Spinal cord (tissue), 9 donors: ENCODE measurements at regions not wholly inside any gene's neighbourhood (a gene's known extent, or its start where the extent isn't known, plus 50 kb on each side); places are given as distances from the start of the nearest gene placed in this dataset.

Experiments used
- DNase-seq, 6 donors: peaks; one replicate each; pipeline versions ENCODE4 v3.0.0 to v3.0.0-alpha.2; 2013 to 2015; ENCODE audit warnings: low spot score in 6 of 6, low read depth in 4 of 6
- H3K27ac ChIP-seq: one replicate; pipeline ENCODE4 v1.5.1; 2013; ENCODE audit warnings: low read depth, low read length, control low read depth
- H3K27me3 ChIP-seq: one replicate; pipeline ENCODE4 v1.6.1; 2013; ENCODE audit warnings: low read length; ENCODE audit not compliant: control insufficient read depth, insufficient read depth
- H3K36me3 ChIP-seq: one replicate; pipeline ENCODE4 v1.6.1; 2013; ENCODE audit warnings: low read length; ENCODE audit not compliant: control insufficient read depth, insufficient read depth
- H3K4me1 ChIP-seq: one replicate; pipeline ENCODE4 v1.6.1; 2013; ENCODE audit warnings: low read length; ENCODE audit not compliant: control insufficient read depth, insufficient read depth
- H3K4me3 ChIP-seq: one replicate; pipeline ENCODE4 v1.5.1; 2013; ENCODE audit warnings: low read depth, low read length, control low read depth
- H3K9me3 ChIP-seq: one replicate; pipeline ENCODE4 v1.6.1; 2013; ENCODE audit warnings: low read length; ENCODE audit not compliant: control insufficient read depth, insufficient read depth
- WGBS: methylation state at CpG from one replicate; pipeline ENCODE4 v1.1.5; 2013; ENCODE audit warnings: missing lambda C conversion rate; ENCODE audit not compliant: insufficient coverage; 5-methylcytosine and 5-hydroxymethylcytosine counted together
- donor health status: healthy.

DNA sequence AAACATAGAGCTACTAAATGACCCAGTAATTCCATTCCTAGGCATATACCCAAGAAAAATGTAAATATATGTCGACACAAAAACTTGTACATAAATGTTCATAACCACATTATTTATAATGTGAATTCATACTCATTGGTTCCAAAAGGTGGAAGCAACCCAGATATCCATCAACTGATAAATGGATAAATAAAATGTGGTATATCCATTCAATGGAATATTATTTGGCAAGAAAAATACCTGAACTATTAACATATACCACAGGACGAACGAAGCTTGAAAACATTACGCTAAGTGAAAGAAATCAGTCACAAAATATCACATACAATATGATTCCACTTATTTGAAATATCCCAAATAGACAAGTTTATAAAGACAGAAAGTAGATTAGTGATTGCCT is 99.0 kb upstream of the SOX5 start:
- H3K27me3 ChIP-seq = no peaks in the 10 kb centered on the region
- H3K4me1 ChIP-seq = no peaks in the 10 kb centered on the region
- H3K36me3 ChIP-seq = no peaks in the 10 kb centered on the region
- H3K4me3 ChIP-seq = no peak overlapping the region
- DNase-seq = no peak
- H3K27ac ChIP-seq = no peak overlapping the region
- peaks cover 5% of the 10 kb centered on the region for H3K9me3 ChIP-seq
- no CpG with 5 or more reads among the region's 4 CpGs for WGBS

DNA sequence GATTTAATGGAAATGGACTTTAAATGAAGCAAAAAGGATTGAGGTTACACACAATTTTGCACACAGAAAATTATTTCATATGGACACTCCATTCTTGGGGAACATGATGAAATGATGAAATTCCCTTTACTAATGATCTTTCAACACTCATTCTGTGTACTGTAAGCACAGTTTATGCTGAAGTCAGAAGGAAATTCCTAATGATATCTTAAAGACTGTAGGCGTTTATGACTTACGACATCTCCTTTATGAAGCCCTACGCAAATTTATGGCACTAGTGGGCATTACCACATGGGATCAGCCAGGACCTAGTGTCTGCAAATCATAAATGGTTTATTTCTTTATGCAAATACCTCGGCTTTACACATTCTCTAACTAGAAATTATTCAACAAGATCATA is 97.9 kb upstream of the SOX5 start:
- no peaks in the 10 kb centered on the region for H3K36me3 ChIP-seq
- no peaks in the 10 kb centered on the region for H3K27me3 ChIP-seq
- WGBS = no CpG with 5 or more reads among the region's 4 CpGs
- no peak overlapping the region for H3K27ac ChIP-seq
- H3K9me3 ChIP-seq = peaks cover 5% of the 10 kb centered on the region
- no peak overlapping the region for H3K4me3 ChIP-seq
- no peaks in the 10 kb centered on the region for H3K4me1 ChIP-seq
- no peak for DNase-seq

DNA sequence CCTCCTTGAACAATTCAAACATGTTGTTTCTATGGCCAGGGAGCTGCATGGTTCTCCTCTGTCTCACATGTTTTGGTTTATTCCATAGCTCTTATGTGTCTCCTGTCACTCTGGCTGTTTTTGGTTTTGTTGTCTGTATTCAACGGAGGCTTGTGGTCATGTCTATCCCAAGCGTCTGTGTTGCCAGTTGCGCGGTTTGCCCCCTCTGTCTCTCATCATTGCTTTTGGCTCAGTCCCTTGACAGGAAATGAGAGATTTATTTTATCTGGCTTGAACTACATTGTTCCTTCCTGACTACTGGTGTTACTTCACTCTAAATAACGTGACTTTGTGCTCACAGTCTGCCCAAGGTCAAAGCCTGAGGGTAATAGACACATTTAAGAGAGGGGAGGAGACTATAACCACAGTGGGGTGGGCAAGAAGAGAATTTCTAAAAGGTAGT is 96.4 kb upstream of the SOX5 start:
- no CpG with 5 or more reads among the region's 5 CpGs for WGBS

DNA sequence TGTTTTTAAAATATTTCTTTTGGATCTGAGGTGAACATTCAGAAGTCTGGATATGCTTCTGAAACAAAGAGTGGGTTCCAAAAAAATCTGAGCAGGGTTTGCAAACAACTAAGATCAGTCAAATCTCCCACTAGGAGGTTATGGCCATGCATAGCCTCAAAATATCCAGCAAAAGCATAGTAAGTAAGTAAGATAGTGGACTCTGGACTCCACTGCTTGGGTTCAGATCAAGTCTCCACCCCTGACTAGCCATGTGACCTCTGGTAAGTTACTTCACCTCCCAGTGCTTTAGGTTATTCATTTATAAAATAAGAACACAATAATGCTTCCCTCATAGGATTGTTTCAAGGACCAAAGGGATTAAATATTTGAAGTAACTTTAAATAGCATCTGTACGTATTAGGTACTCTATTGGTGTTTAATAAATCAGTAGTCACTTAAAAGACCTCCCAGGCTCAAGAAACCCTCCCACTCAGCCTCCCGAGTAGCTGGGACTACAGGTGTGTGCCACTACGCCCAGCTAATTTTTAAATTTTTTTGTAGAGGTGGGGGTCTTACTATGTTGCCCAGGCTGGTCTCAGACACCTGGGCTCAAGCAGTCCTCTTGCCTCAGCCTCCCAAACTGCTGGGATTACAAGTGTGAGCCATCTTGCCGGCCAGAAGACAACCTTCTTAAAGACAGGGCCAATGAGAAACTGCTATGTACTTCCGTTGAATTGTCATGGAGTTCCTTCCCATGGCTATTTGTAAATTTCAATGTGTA is 95.7 kb upstream of the SOX5 start:
- peaks cover 5% of the 10 kb centered on the region for H3K9me3 ChIP-seq
- peak in 1 of 6 donors; percentile 54 for DNase-seq
- no CpG with 5 or more reads among the region's 5 CpGs for WGBS
- no peaks in the 10 kb centered on the region for H3K36me3 ChIP-seq
- no peak overlapping the region for H3K27ac ChIP-seq
- no peaks in the 10 kb centered on the region for H3K4me1 ChIP-seq
- no peaks in the 10 kb centered on the region for H3K27me3 ChIP-seq
- H3K4me3 ChIP-seq = no peak overlapping the region

More for the DNA sequence above, 96.4 kb upstream of the SOX5 start:
- no peaks in the 10 kb centered on the region for H3K4me1 ChIP-seq
- no peak overlapping the region for H3K27ac ChIP-seq
- H3K36me3 ChIP-seq = no peaks in the 10 kb centered on the region
- peak in 2 of 6 donors; percentile 4 to 52 for DNase-seq
- H3K27me3 ChIP-seq = no peaks in the 10 kb centered on the region
- H3K9me3 ChIP-seq = peaks cover 5% of the 10 kb centered on the region
- H3K4me3 ChIP-seq = no peak overlapping the region

DNA sequence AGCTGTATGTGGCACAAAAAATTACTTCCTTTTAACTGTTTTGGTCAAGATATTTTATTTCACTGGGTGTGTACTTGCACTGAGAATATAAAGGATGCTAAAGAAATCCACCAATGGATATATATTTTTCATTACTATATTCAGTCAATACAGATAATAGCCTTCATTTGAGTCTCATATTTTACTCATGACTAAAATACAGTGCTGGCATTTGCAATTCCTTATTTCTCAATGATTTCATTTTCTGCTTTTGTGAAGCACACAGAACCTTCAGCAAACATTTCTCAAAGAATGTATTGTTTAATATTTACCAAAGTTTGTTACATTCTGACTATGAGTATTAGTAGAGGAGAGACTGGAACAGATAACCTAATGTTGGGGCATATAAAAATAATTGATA is 93.2 kb upstream of the SOX5 start:
- DNase-seq = no peak
- no peak overlapping the region for H3K4me3 ChIP-seq
- no peaks in the 10 kb centered on the region for H3K9me3 ChIP-seq
- no peaks in the 10 kb centered on the region for H3K4me1 ChIP-seq
- no peaks in the 10 kb centered on the region for H3K27me3 ChIP-seq
- H3K27ac ChIP-seq = no peak overlapping the region
- no peaks in the 10 kb centered on the region for H3K36me3 ChIP-seq

DNA sequence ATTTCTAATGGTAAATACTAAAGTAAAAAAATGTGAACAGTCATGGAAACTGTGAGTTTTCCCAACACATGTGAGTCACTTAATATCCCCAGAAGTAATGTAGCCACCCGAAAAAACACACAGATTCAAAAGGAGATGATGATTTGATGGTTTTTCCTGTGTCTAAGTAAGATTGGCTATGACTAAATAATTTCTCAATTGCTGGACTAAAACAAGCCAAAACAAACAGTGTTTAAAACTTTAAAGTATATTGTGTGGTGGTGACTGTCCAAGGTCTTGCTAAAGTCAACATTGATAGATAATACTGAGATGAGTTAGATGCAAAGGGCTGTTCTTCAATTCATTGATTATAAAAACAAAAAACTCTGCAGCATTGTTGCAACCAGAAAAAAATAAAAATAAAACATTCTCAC is 89.6 kb upstream of the SOX5 start:
- Histone ChIP-seq H3K27me3 (no peaks in the 10 kb centered on the region), H3K4me3 (no peak overlapping the region), H3K27ac (no peak overlapping the region), H3K4me1 (no peaks in the 10 kb centered on the region), H3K9me3 (no peaks in the 10 kb centered on the region), H3K36me3 (no peaks in the 10 kb centered on the region)
- no peak for DNase-seq
- no CpG with 5 or more reads among the region's 1 CpG for WGBS

DNA sequence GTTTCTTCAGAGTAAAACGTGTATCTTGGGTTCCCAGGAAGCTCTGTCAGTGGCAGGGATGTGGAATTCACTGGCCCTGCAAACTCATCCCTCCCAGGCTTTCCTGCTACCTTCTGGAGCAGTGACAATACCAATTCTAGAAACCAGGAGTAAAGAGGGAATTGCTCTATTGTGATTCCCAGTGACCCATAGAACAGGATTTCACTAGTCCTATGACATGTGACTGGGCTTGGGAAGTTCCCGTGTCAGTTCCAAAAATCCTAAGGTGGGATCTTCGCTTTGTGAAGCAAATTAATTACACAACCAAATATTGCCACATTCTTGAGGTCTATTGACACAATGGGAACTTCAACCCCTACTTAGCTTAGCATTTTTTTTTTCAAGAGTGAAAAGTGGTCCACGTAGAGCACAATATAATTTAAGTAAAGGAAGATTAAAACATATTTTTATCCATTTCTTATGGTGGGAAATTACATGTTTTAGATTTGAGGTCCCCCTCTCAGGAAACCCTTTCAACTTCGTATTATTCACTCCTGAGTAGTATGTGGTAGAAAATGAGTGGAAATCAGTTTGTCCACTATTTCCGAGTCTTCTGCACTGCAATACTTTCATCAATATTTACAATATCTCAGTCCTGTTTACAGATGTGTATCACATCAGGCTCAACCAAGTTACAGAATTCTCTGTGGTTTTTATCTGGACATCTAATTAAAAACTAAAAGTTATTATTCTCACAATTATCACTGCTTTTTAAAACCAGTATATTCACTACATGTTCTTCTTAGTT is 88.9 kb upstream of the SOX5 start:
- Histone ChIP-seq H3K4me3 (no peak overlapping the region), H3K4me1 (no peaks in the 10 kb centered on the region), H3K27ac (no peak overlapping the region), H3K9me3 (no peaks in the 10 kb centered on the region), H3K27me3 (no peaks in the 10 kb centered on the region), H3K36me3 (no peaks in the 10 kb centered on the region)
- WGBS = 100% methylated on average over 2 of the region's 6 CpGs
- no peak for DNase-seq

DNA sequence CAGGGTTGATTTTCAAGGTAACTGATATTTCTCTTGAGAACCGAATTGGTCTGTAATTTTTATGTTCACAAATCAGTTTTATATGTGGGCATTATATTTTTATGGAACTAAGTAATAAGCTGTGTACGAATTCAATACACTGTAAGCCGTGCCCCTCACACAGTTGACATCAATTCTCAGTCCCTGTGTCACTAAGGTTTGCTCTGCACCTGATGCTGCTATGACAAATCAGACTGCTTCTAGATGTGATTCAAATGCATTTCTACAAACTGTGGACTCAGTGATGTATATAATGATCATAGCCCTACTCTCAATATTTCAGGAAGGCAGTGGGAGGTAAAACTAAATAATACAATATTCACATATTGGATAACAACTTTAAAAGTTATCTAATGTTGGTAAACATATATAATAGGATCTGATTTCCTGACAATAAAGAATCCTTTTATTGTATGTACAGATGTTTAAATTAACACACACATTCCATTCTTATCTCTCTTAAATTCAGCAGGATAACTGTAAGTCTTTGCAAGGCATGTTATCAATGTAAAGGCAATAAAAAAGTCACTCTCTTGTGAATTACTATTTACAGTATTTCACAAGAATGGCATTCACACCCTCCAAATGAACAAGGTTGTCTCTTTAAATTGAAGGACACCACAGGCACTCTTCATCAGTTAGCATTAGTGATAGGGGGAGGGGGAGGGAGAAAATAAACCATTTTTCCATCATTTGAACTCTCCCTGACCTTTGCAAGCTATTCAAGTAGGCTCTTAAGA is 87.2 kb upstream of the SOX5 start:
- no peaks in the 10 kb centered on the region for H3K36me3 ChIP-seq
- no CpG with 5 or more reads among the region's 3 CpGs for WGBS
- no peaks in the 10 kb centered on the region for H3K4me1 ChIP-seq
- H3K9me3 ChIP-seq = no peaks in the 10 kb centered on the region
- H3K27me3 ChIP-seq = no peaks in the 10 kb centered on the region
- H3K27ac ChIP-seq = no peak overlapping the region
- DNase-seq = peak in 1 of 6 donors; percentile 15
- H3K4me3 ChIP-seq = no peak overlapping the region

DNA sequence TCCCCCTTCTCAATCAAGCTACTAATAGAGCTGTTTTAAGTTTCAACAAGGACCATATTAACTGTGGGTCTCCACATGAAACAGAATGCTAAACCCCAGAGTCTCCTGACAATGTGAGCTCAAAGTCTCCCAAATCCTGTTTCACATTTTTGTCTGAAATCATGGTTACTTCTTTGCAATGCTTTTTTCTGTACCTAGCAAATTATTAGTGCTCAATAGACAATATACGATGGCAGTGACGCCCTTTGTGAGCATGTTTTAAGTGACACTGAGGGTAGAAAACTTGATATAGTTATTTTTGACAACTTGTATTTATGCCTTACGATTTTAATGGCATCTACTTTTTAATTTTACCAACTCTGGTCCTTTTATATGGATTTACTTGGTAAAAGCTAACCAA is 85.4 kb upstream of the SOX5 start:
- no CpG with 5 or more reads among the region's 3 CpGs for WGBS
- H3K4me3 ChIP-seq = no peak overlapping the region
- H3K36me3 ChIP-seq = no peaks in the 10 kb centered on the region
- DNase-seq = no peak
- H3K27me3 ChIP-seq = no peaks in the 10 kb centered on the region
- no peak overlapping the region for H3K27ac ChIP-seq
- H3K4me1 ChIP-seq = no peaks in the 10 kb centered on the region
- H3K9me3 ChIP-seq = peaks cover 3% of the 10 kb centered on the region
